ENCODE measurements at regions not wholly inside any gene's neighbourhood (a gene's known extent, or its start where the extent isn't known, plus 50 kb on each side); places are given as distances from the start of the nearest gene placed in this dataset.
"Not testable (repeated sequence)": the region's sequence is repeated elsewhere in the genome, so short reads cannot be mapped to it uniquely, and the experiment has no call there.

GRCh38 chr3:177351757-177352158 is 154.5 kb upstream of the TBL1XR1 start:
- H3K18ac ChIP-seq (ENCODE audit: low read length): no peak overlapping the region
- no peak overlapping the region for H3K27ac ChIP-seq (ENCODE audit: low read depth, low read length)
- H3K9me3 ChIP-seq (ENCODE audit: insufficient read depth, low read depth, low read length): no peaks in the 10 kb centered on the region
- H3K4me3 ChIP-seq (ENCODE audit: low read depth, low read length): no peak overlapping the region
- no peaks in the 10 kb centered on the region for H3K27me3 ChIP-seq (ENCODE audit: insufficient read depth, low read length)
- no peak overlapping the region for H3K14ac ChIP-seq (ENCODE audit: low read length)
- H2BK5ac ChIP-seq (ENCODE audit: low read depth, low read length, poor library complexity): no peak overlapping the region
- no peak overlapping the region for H3K23ac ChIP-seq (ENCODE audit: low read length)
- H2BK12ac ChIP-seq (ENCODE audit: low read length): no peak overlapping the region
- H3K79me1 ChIP-seq (ENCODE audit: low read length): peaks cover 5% of the 10 kb centered on the region
- H3K4ac ChIP-seq (ENCODE audit: low read depth, low read length): no peak overlapping the region
- H3K36me3 ChIP-seq (ENCODE audit: control insufficient read depth in 1 of 2, insufficient read depth in 2 of 2, low read length in 2 of 2): no peaks in the 10 kb centered on the region
- H4K12ac ChIP-seq (ENCODE audit: low read depth, low read length): no peak overlapping the region
- H2AK5ac ChIP-seq (ENCODE audit: low read length): no peak overlapping the region
- H4K91ac ChIP-seq (ENCODE audit: low read depth, low read length): no peak overlapping the region
- H2AFZ ChIP-seq (ENCODE audit: insufficient read depth, low read length, poor library complexity): no peak overlapping the region
- peaks cover 2 to 6% of the 10 kb centered on the region in 2 experiments for H3K4me1 ChIP-seq (ENCODE audit: control insufficient read depth in 1 of 2, insufficient read depth in 2 of 2, low read length in 2 of 2)
- H3K79me2 ChIP-seq (ENCODE audit: control insufficient read depth, insufficient read depth, low read length, poor library complexity): no peaks in the 10 kb centered on the region
- no peak overlapping the region for H2BK120ac ChIP-seq (ENCODE audit: insufficient read depth, low read length, poor library complexity)
- no peak overlapping the region for H3K9ac ChIP-seq (ENCODE audit: low read length)
- WGBS (ENCODE audit: extremely low coverage, insufficient coverage, insufficient read length): no CpG with 5 or more reads among the region's 3 CpGs
- H4K8ac ChIP-seq (ENCODE audit: low read depth, low read length): no peak overlapping the region
- no peak for DNase-seq
- H3K4me2 ChIP-seq (ENCODE audit: low read length): no peak overlapping the region

GRCh38 chr3:177352424-177352823 is 155.1 kb upstream of the TBL1XR1 start:
- Histone ChIP-seq H3K9me3 (ENCODE audit: insufficient read depth, low read depth, low read length) (no peaks in the 10 kb centered on the region), H2AK5ac (ENCODE audit: low read length) (peak overlapping the region; percentile 47), H3K27me3 (ENCODE audit: insufficient read depth, low read length) (no peaks in the 10 kb centered on the region), H2BK5ac (ENCODE audit: low read depth, low read length, poor library complexity) (no peak overlapping the region), H3K23ac (ENCODE audit: low read length) (no peak overlapping the region), H3K27ac (ENCODE audit: low read depth, low read length) (no peak overlapping the region), H2BK12ac (ENCODE audit: low read length) (no peak overlapping the region), H3K4me1 (ENCODE audit: control insufficient read depth in 1 of 2, insufficient read depth in 2 of 2, low read length in 2 of 2) (peaks cover 5 to 9% of the 10 kb centered on the region in 2 experiments), H3K9ac (ENCODE audit: low read length) (no peak overlapping the region), H3K79me1 (ENCODE audit: low read length) (peaks cover 5% of the 10 kb centered on the region), H3K4me3 (ENCODE audit: low read depth, low read length) (no peak overlapping the region), H3K79me2 (ENCODE audit: control insufficient read depth, insufficient read depth, low read length, poor library complexity) (no peaks in the 10 kb centered on the region), H2AFZ (ENCODE audit: insufficient read depth, low read length, poor library complexity) (no peak overlapping the region), H3K4me2 (ENCODE audit: low read length) (no peak overlapping the region), H4K91ac (ENCODE audit: low read depth, low read length) (no peak overlapping the region), H2BK120ac (ENCODE audit: insufficient read depth, low read length, poor library complexity) (peak overlapping the region; percentile 46), H3K14ac (ENCODE audit: low read length) (no peak overlapping the region), H3K4ac (ENCODE audit: low read depth, low read length) (no peak overlapping the region), H4K12ac (ENCODE audit: low read depth, low read length) (no peak overlapping the region), H4K8ac (ENCODE audit: low read depth, low read length) (no peak overlapping the region), H3K18ac (ENCODE audit: low read length) (no peak overlapping the region), H3K36me3 (ENCODE audit: control insufficient read depth in 1 of 2, insufficient read depth in 2 of 2, low read length in 2 of 2) (no peaks in the 10 kb centered on the region)
- no peak for DNase-seq
- no CpG with 5 or more reads among the region's 4 CpGs for WGBS (ENCODE audit: extremely low coverage, insufficient coverage, insufficient read length)

- no peak overlapping the region for H3K18ac ChIP-seq (ENCODE audit: low read length)
- H3K23ac ChIP-seq (ENCODE audit: low read length): no peak overlapping the region
- H2BK5ac ChIP-seq (ENCODE audit: low read depth, low read length, poor library complexity): no peak overlapping the region
- no peaks in the 10 kb centered on the region for H3K27me3 ChIP-seq (ENCODE audit: insufficient read depth, low read length)
- no peaks in the 10 kb centered on the region for H3K36me3 ChIP-seq (ENCODE audit: control insufficient read depth in 1 of 2, insufficient read depth in 2 of 2, low read length in 2 of 2)
- no peaks in the 10 kb centered on the region for H3K79me2 ChIP-seq (ENCODE audit: control insufficient read depth, insufficient read depth, low read length, poor library complexity)
- H2AFZ ChIP-seq (ENCODE audit: insufficient read depth, low read length, poor library complexity): no peak overlapping the region
- H3K9ac ChIP-seq (ENCODE audit: low read length): no peak overlapping the region
- peaks cover 8 to 12% of the 10 kb centered on the region in 2 experiments for H3K4me1 ChIP-seq (ENCODE audit: control insufficient read depth in 1 of 2, insufficient read depth in 2 of 2, low read length in 2 of 2)
- H3K9me3 ChIP-seq (ENCODE audit: insufficient read depth, low read depth, low read length): no peaks in the 10 kb centered on the region
- no peak overlapping the region for H3K4ac ChIP-seq (ENCODE audit: low read depth, low read length)
- no peak overlapping the region for H3K4me2 ChIP-seq (ENCODE audit: low read length)
- DNase-seq: no peak
- no CpG with 5 or more reads among the region's 8 CpGs for WGBS (ENCODE audit: extremely low coverage, insufficient coverage, insufficient read length)
- no peak overlapping the region for H3K4me3 ChIP-seq (ENCODE audit: low read depth, low read length)
- H2AK5ac ChIP-seq (ENCODE audit: low read length): no peak overlapping the region
- H2BK120ac ChIP-seq (ENCODE audit: insufficient read depth, low read length, poor library complexity): no peak overlapping the region
- H3K14ac ChIP-seq (ENCODE audit: low read length): no peak overlapping the region
- peaks cover 4% of the 10 kb centered on the region for H3K79me1 ChIP-seq (ENCODE audit: low read length)
- no peak overlapping the region for H2BK12ac ChIP-seq (ENCODE audit: low read length)
- H3K27ac ChIP-seq (ENCODE audit: low read depth, low read length): no peak overlapping the region
- H4K12ac ChIP-seq (ENCODE audit: low read depth, low read length): no peak overlapping the region
- no peak overlapping the region for H4K91ac ChIP-seq (ENCODE audit: low read depth, low read length)
- H4K8ac ChIP-seq (ENCODE audit: low read depth, low read length): no peak overlapping the region
Observed at GRCh38 chr3:177353140-177353539, 155.9 kb upstream of the TBL1XR1 start.

GRCh38 chr3:177353879-177354278 is 156.6 kb upstream of the TBL1XR1 start:
- not testable (repeated sequence) for H3K9me3 ChIP-seq (ENCODE audit: insufficient read depth, low read depth, low read length); H2BK5ac ChIP-seq (ENCODE audit: low read depth, low read length, poor library complexity); H3K27me3 ChIP-seq (ENCODE audit: insufficient read depth, low read length); H3K79me2 ChIP-seq (ENCODE audit: control insufficient read depth, insufficient read depth, low read length, poor library complexity); H3K4me2 ChIP-seq (ENCODE audit: low read length); H3K23ac ChIP-seq (ENCODE audit: low read length); H3K18ac ChIP-seq (ENCODE audit: low read length); DNase-seq; H4K12ac ChIP-seq (ENCODE audit: low read depth, low read length); H3K79me1 ChIP-seq (ENCODE audit: low read length); H3K4me3 ChIP-seq (ENCODE audit: low read depth, low read length); H3K27ac ChIP-seq (ENCODE audit: low read depth, low read length); H2BK120ac ChIP-seq (ENCODE audit: insufficient read depth, low read length, poor library complexity); H4K8ac ChIP-seq (ENCODE audit: low read depth, low read length); H3K4ac ChIP-seq (ENCODE audit: low read depth, low read length); H4K91ac ChIP-seq (ENCODE audit: low read depth, low read length); H2AK5ac ChIP-seq (ENCODE audit: low read length); H3K36me3 ChIP-seq (ENCODE audit: control insufficient read depth in 1 of 2, insufficient read depth in 2 of 2, low read length in 2 of 2); H2BK12ac ChIP-seq (ENCODE audit: low read length); H2AFZ ChIP-seq (ENCODE audit: insufficient read depth, low read length, poor library complexity); H3K14ac ChIP-seq (ENCODE audit: low read length); H3K9ac ChIP-seq (ENCODE audit: low read length)
- peaks cover 10 to 12% of the 10 kb centered on the region in 2 experiments for H3K4me1 ChIP-seq (ENCODE audit: control insufficient read depth in 1 of 2, insufficient read depth in 2 of 2, low read length in 2 of 2)
- no CpG with 5 or more reads among the region's 3 CpGs for WGBS (ENCODE audit: extremely low coverage, insufficient coverage, insufficient read length)

All from trophoblast cell (in vitro differentiated cells and primary cell).